ENCODE measurements at regions not wholly inside any gene's neighbourhood (a gene's known extent, or its start where the extent isn't known, plus 50 kb on each side); places are given as distances from the start of the nearest gene placed in this dataset.

DNA sequence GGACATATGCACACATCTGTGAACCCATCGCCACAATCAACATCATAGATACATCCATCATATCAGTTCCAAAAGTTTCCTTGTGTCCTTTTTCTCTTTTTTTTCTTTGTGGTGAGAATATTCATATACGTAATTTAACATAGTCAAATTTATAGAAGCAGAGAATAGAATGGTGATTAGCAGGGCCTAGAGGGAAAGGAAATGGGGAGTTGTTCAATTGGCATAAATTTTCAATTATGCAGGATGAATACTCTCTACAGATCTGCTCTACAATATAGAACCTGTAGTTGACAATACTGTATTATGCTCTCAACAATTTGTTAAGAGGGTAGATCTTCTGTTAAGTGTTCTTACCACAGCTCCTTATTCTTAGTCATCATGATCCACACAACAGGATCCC is 413.2 kb downstream of the SHISA9 start:
- TF ChIP-seq, protein P1, sequence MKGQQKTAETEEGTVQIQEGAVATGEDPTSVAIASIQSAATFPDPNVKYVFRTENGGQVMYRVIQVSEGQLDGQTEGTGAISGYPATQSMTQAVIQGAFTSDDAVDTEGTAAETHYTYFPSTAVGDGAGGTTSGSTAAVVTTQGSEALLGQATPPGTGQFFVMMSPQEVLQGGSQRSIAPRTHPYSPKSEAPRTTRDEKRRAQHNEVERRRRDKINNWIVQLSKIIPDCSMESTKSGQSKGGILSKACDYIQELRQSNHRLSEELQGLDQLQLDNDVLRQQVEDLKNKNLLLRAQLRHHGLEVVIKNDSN (IDR thresholded peaks at IDR 0.05; ENCODE audit: borderline replicate concordance, low read depth) = no peak
- TF ChIP-seq EP300 (IDR thresholded peaks at IDR 0.05; ENCODE audit: borderline replicate concordance in 1 of 2, low read depth in 1 of 2, low read length in 1 of 2) (no peak), RFX5 (IDR thresholded peaks at IDR 0.05; ENCODE audit: low read length) (no peak)
- TF ChIP-seq, protein P2, sequence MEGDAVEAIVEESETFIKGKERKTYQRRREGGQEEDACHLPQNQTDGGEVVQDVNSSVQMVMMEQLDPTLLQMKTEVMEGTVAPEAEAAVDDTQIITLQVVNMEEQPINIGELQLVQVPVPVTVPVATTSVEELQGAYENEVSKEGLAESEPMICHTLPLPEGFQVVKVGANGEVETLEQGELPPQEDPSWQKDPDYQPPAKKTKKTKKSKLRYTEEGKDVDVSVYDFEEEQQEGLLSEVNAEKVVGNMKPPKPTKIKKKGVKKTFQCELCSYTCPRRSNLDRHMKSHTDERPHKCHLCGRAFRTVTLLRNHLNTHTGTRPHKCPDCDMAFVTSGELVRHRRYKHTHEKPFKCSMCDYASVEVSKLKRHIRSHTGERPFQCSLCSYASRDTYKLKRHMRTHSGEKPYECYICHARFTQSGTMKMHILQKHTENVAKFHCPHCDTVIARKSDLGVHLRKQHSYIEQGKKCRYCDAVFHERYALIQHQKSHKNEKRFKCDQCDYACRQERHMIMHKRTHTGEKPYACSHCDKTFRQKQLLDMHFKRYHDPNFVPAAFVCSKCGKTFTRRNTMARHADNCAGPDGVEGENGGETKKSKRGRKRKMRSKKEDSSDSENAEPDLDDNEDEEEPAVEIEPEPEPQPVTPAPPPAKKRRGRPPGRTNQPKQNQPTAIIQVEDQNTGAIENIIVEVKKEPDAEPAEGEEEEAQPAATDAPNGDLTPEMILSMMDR (IDR thresholded peaks at IDR 0.05) = no peak

Data from SK-N-SH (cell line).